OCI-LY3 (cell line): ENCODE measurements at regions not wholly inside any gene's neighbourhood (a gene's known extent, or its start where the extent isn't known, plus 50 kb on each side); places are given as distances from the start of the nearest gene placed in this dataset.

Experiments
- H2AFZ ChIP-seq: fragments of 200-600, 300-600 bp; shearing (Covaris generic); 2 replicates; pipeline ENCODE4 v1.6.0; 2014; ENCODE audit warnings: antibody characterized with exemption, low read depth, low read length
- H3K27ac ChIP-seq: fragments of 200-600, 300-600 bp; sonication (generic); 2 replicates; pipeline ENCODE4 v1.5.1; 2014; ENCODE audit warnings: mild to moderate bottlenecking, low read length, moderate library complexity, mixed read lengths
- H3K27me3 ChIP-seq: fragments of 200-600, 300-600 bp; sonication (generic); 2 replicates; pipeline ENCODE4 v1.6.1; 2014; ENCODE audit warnings: low read depth, low read length, mixed read lengths
- H3K36me3 ChIP-seq: fragments of 200-600, 300-600 bp; sonication (generic); replicated peaks from 2 replicates; pipeline ENCODE3; 2014; ENCODE audit warnings: low read depth, low read length, mixed read lengths
- H3K4me1 ChIP-seq: fragments of 300-600, 200-600 bp; sonication (generic); 2 replicates; pipeline ENCODE4 v1.6.1; 2014; ENCODE audit warnings: low read length, mixed read lengths
- H3K4me2 ChIP-seq: fragments of 200-600, 300-600 bp; sonication (generic); 2 replicates; pipeline ENCODE4 v1.6.1; 2014; ENCODE audit warnings: low read length, mixed read lengths
- H3K4me3 ChIP-seq: fragments of 300-600, 200-600 bp; sonication (generic); 2 replicates; pipeline ENCODE4 v1.5.1; 2014; ENCODE audit warnings: antibody characterized with exemption, mild to moderate bottlenecking, low read length, moderate library complexity
- H3K79me2 ChIP-seq: fragments of 300-600, 200-600 bp; shearing (Covaris generic); 2 replicates; pipeline ENCODE4 v1.6.1; 2014; ENCODE audit warnings: mild to moderate bottlenecking, low read length, mixed read lengths
- H3K9ac ChIP-seq: fragments of 300-600, 200-600 bp; shearing (Covaris generic); 2 replicates; pipeline ENCODE4 v1.6.0; 2014; ENCODE audit warnings: mild to moderate bottlenecking, low read length, moderate library complexity
- H3K9me3 ChIP-seq: fragments of 200-600, 300-600 bp; shearing (Covaris generic); 2 replicates; pipeline ENCODE4 v1.6.1; 2014; ENCODE audit warnings: low read length, mixed read lengths; ENCODE audit not compliant: insufficient read depth
- H4K20me1 ChIP-seq: fragments of 200-600, 300-600 bp; sonication (generic); 2 replicates; pipeline ENCODE4 v1.6.1; 2016; ENCODE audit warnings: low read length, mixed read lengths; ENCODE audit not compliant: insufficient read depth
- CTCF ChIP-seq: fragments of 200-600, 300-600 bp; sonication (generic); IDR thresholded peaks from 2 replicates; pipeline ENCODE4 v1.5.1; 2014; ENCODE audit warnings: antibody characterized with exemption, low read length, low read depth
- EZH2phosphoT487 ChIP-seq: fragments of 200-600 bp; shearing (Covaris generic); IDR thresholded peaks from 2 replicates; pipeline ENCODE4 v1.6.1; 2018; ENCODE audit warnings: antibody characterized with exemption, mixed run types, low read depth

- no peaks in the 10 kb centered on the region for H3K79me2 ChIP-seq
- no peaks in the 10 kb centered on the region for H3K27me3 ChIP-seq
- no peak overlapping the region for H3K9ac ChIP-seq
- H3K36me3 ChIP-seq: no peaks in the 10 kb centered on the region
- no peak overlapping the region for H3K4me3 ChIP-seq
- H3K4me2 ChIP-seq: no peak overlapping the region
- no peaks in the 10 kb centered on the region for H3K4me1 ChIP-seq
- H4K20me1 ChIP-seq: no peaks in the 10 kb centered on the region
- H3K9me3 ChIP-seq: no peaks in the 10 kb centered on the region
- no peak overlapping the region for H2AFZ ChIP-seq
- H3K27ac ChIP-seq: no peak overlapping the region
- no peak for TF ChIP-seq CTCF
- TF ChIP-seq EZH2phosphoT487: no peak
Measured at GRCh38 chr5:3889412-3890142, 293.9 kb downstream of the IRX1 start.

GRCh38 chr5:3891113-3891512 lies 295.5 kb downstream of the IRX1 start:
- Histone ChIP-seq H3K9me3 (no peaks in the 10 kb centered on the region), H2AFZ (no peak overlapping the region), H3K79me2 (no peaks in the 10 kb centered on the region), H4K20me1 (no peaks in the 10 kb centered on the region), H3K4me1 (no peaks in the 10 kb centered on the region), H3K36me3 (no peaks in the 10 kb centered on the region), H3K27me3 (no peaks in the 10 kb centered on the region), H3K27ac (no peak overlapping the region), H3K4me3 (no peak overlapping the region), H3K9ac (no peak overlapping the region), H3K4me2 (no peak overlapping the region)
- TF ChIP-seq EZH2phosphoT487: no peak
- TF ChIP-seq CTCF: no peak

GRCh38 chr5:3893527-3893926 lies 297.9 kb downstream of the IRX1 start:
- no peaks in the 10 kb centered on the region for H3K9me3 ChIP-seq
- H3K36me3 ChIP-seq: no peaks in the 10 kb centered on the region
- no peak for TF ChIP-seq CTCF
- TF ChIP-seq EZH2phosphoT487: no peak
- H3K27me3 ChIP-seq: no peaks in the 10 kb centered on the region
- no peak overlapping the region for H3K4me3 ChIP-seq
- H3K27ac ChIP-seq: no peak overlapping the region
- no peak overlapping the region for H3K9ac ChIP-seq
- no peaks in the 10 kb centered on the region for H3K4me1 ChIP-seq
- no peak overlapping the region for H3K4me2 ChIP-seq
- no peaks in the 10 kb centered on the region for H3K79me2 ChIP-seq
- H2AFZ ChIP-seq: no peak overlapping the region
- H4K20me1 ChIP-seq: no peaks in the 10 kb centered on the region

- Histone ChIP-seq H3K9me3 (no peaks in the 10 kb centered on the region), H4K20me1 (no peaks in the 10 kb centered on the region), H3K9ac (no peak overlapping the region), H3K27me3 (no peaks in the 10 kb centered on the region), H2AFZ (no peak overlapping the region), H3K4me2 (no peak overlapping the region), H3K36me3 (no peaks in the 10 kb centered on the region), H3K27ac (no peak overlapping the region), H3K4me3 (no peak overlapping the region), H3K4me1 (no peaks in the 10 kb centered on the region), H3K79me2 (no peaks in the 10 kb centered on the region)
- TF ChIP-seq EZH2phosphoT487: no peak
- no peak for TF ChIP-seq CTCF
Measured at GRCh38 chr5:3893975-3894374, 298.3 kb downstream of the IRX1 start.
